Neural cell (in vitro differentiated cells): ENCODE measurements at regions not wholly inside any gene's neighbourhood (a gene's known extent, or its start where the extent isn't known, plus 50 kb on each side); places are given as distances from the start of the nearest gene placed in this dataset.

Experiments used
- H2AFZ ChIP-seq: fragments of 200-600, 300-800 bp; sonication (generic), shearing (Covaris generic); 2 replicates; pipeline ENCODE4 v1.6.0; 2014; ENCODE audit warnings: low read depth, mild to moderate bottlenecking, antibody characterized with exemption, low read length, moderate library complexity
- H3F3A ChIP-seq: fragments of 200-600 bp; shearing (Covaris generic); 2 replicates; pipeline ENCODE4 v1.6.1; 2016; ENCODE audit warnings: mild to moderate bottlenecking, moderate library complexity, mixed read lengths, antibody characterized with exemption, low read length; ENCODE audit not compliant: insufficient read depth, poor library complexity, severe bottlenecking
- H3K27ac ChIP-seq: fragments of 200-600, 300-800 bp; sonication (generic), shearing (Covaris generic); 2 replicates; pipeline ENCODE4 v1.5.1; 2014; ENCODE audit warnings: mild to moderate bottlenecking, low read length, moderate library complexity
- H3K27me3 ChIP-seq: fragments of 300-800, 200-600 bp; sonication (generic), shearing (Covaris generic); 2 replicates; pipeline ENCODE4 v1.6.0; 2014; ENCODE audit warnings: mild to moderate bottlenecking, low read depth, low read length, moderate library complexity; ENCODE audit not compliant: insufficient read depth
- H3K36me3 ChIP-seq: fragments of 300-800, 200-600 bp; sonication (generic), shearing (Covaris generic); 2 replicates; pipeline ENCODE4 v1.5.1; 2014; ENCODE audit warnings: mild to moderate bottlenecking, antibody characterized with exemption, low read length, moderate library complexity; ENCODE audit not compliant: insufficient read depth
- H3K4me2 ChIP-seq: fragments of 300-800, 200-600 bp; sonication (generic), shearing (Covaris generic); 2 replicates; pipeline ENCODE4 v1.6.0; 2014; ENCODE audit warnings: mild to moderate bottlenecking, low read length
- H3K4me3 ChIP-seq: fragments of 300-800, 200-600 bp; sonication (generic), shearing (Covaris generic); 2 replicates; pipeline ENCODE4 v1.5.1; 2014; ENCODE audit warnings: mild to moderate bottlenecking, low read length, moderate library complexity
- H3K79me2 ChIP-seq: fragments of 200-600 bp; shearing (Covaris generic); replicated peaks from 2 replicates; pipeline ENCODE4 v1.6.0; 2014; ENCODE audit warnings: mild to moderate bottlenecking, low read length, moderate library complexity; ENCODE audit not compliant: insufficient read depth
- H3K9ac ChIP-seq: fragments of 300-800, 200-600 bp; sonication (generic), shearing (Covaris generic); 2 replicates; pipeline ENCODE4 v1.6.1; 2016; ENCODE audit warnings: mild to moderate bottlenecking, low read length, mixed read lengths
- H3K9me2 ChIP-seq: fragments of 200-600 bp; shearing (Covaris generic); 2 replicates; pipeline ENCODE4 v1.6.1; 2016; ENCODE audit warnings: mild to moderate bottlenecking, low read length, mixed read lengths; ENCODE audit not compliant: insufficient read depth
- H3K9me3 ChIP-seq: fragments of 200-600, 300-800 bp; sonication (generic), shearing (Covaris generic); 2 replicates; pipeline ENCODE4 v1.6.1; 2016; ENCODE audit warnings: mild to moderate bottlenecking, mixed run types, low read length, moderate library complexity, mixed read lengths
- H4K20me1 ChIP-seq: fragments of 200-600 bp; shearing (Covaris generic); 2 replicates; pipeline ENCODE4 v1.6.1; 2016; ENCODE audit warnings: mild to moderate bottlenecking, mixed run types; ENCODE audit not compliant: insufficient read depth
- EZH2 ChIP-seq: fragments of 200-600, 300-800 bp; shearing (Covaris generic), sonication (generic); IDR thresholded peaks from 2 replicates; pipeline ENCODE4 v1.6.1; 2014; ENCODE audit warnings: antibody characterized with exemption, low read length, borderline replicate concordance, mild to moderate bottlenecking; ENCODE audit not compliant: insufficient read depth, poor library complexity, severe bottlenecking
- MXI1 ChIP-seq: fragments of 450-650 bp; conservative IDR thresholded peaks from 2 replicates; pipeline ENCODE4 v1.6.1; 2014; ENCODE audit warnings: antibody characterized with exemption, mild to moderate bottlenecking; ENCODE audit not compliant: poor library complexity, severe bottlenecking
- POLR2AphosphoS5 ChIP-seq: IDR thresholded peaks from 2 replicates; pipeline ENCODE4 v1.6.1; 2012
- RAD21 ChIP-seq: fragments of 450-650 bp; conservative IDR thresholded peaks from 2 replicates; pipeline ENCODE4 v1.6.1; 2014; ENCODE audit warnings: antibody characterized with exemption, mild to moderate bottlenecking, moderate library complexity
- SMC3 ChIP-seq: fragments of 450-650 bp; conservative IDR thresholded peaks from 2 replicates; pipeline ENCODE4 v1.6.1; 2014; ENCODE audit warnings: antibody characterized with exemption, mild to moderate bottlenecking, moderate library complexity; ENCODE audit not compliant: poor library complexity
- TAF1 ChIP-seq: IDR thresholded peaks from 2 replicates; pipeline ENCODE4 v1.6.1; 2012; ENCODE audit warnings: low read depth
- TF ChIP-seq, protein P1 (sequence below): IDR thresholded peaks from 2 replicates; pipeline ENCODE4 v1.6.1; 2012; ENCODE audit warnings: borderline replicate concordance

DNA sequence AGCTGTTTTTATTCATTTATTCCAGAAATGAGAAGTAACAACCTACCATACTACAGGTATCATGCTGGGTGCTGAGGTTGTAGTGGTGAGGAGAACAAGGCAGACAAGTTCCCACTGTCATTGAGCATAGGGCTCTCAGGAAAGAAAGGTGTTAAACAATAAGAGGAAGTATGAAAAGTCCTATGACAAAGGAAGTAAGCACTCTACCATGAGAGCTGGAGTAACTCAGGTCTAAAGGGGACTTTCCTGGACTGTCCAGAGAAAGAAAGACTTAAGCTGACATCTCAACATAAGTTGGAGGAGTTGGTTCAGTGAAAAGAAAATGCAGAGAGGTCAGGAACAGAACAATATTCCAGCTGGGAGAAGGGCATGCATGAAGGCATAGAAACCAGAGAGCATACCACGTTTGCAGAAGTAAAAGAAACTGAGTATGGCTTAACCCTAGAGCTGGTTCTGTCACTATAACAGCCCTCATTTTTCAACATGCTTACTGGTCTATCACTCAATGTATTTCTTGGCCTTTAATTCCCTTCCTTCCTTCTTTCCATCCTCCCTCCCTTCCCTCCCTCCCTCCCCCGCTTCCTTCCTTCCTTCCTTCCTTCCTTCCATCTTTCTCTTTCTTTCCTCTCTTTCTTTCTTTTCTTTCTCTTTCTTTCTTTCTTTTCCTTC, 137.8 kb upstream of the BDNF start:
- TF ChIP-seq, protein P1, sequence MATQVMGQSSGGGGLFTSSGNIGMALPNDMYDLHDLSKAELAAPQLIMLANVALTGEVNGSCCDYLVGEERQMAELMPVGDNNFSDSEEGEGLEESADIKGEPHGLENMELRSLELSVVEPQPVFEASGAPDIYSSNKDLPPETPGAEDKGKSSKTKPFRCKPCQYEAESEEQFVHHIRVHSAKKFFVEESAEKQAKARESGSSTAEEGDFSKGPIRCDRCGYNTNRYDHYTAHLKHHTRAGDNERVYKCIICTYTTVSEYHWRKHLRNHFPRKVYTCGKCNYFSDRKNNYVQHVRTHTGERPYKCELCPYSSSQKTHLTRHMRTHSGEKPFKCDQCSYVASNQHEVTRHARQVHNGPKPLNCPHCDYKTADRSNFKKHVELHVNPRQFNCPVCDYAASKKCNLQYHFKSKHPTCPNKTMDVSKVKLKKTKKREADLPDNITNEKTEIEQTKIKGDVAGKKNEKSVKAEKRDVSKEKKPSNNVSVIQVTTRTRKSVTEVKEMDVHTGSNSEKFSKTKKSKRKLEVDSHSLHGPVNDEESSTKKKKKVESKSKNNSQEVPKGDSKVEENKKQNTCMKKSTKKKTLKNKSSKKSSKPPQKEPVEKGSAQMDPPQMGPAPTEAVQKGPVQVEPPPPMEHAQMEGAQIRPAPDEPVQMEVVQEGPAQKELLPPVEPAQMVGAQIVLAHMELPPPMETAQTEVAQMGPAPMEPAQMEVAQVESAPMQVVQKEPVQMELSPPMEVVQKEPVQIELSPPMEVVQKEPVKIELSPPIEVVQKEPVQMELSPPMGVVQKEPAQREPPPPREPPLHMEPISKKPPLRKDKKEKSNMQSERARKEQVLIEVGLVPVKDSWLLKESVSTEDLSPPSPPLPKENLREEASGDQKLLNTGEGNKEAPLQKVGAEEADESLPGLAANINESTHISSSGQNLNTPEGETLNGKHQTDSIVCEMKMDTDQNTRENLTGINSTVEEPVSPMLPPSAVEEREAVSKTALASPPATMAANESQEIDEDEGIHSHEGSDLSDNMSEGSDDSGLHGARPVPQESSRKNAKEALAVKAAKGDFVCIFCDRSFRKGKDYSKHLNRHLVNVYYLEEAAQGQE: no peak
- TF ChIP-seq MXI1 (no peak), POLR2AphosphoS5 (no peak), TAF1 (no peak)
- no peaks in the 10 kb centered on the region for H4K20me1 ChIP-seq
- H3K27me3 ChIP-seq: no peaks in the 10 kb centered on the region
- H3K27ac ChIP-seq: no peak overlapping the region
- no peaks in the 10 kb centered on the region for H3K9me3 ChIP-seq
- H3K4me3 ChIP-seq: no peak overlapping the region
- no peaks in the 10 kb centered on the region for H3F3A ChIP-seq
- H3K9me2 ChIP-seq: no peaks in the 10 kb centered on the region
- H3K36me3 ChIP-seq: no peaks in the 10 kb centered on the region
- H3K4me2 ChIP-seq: no peak overlapping the region
- no peak overlapping the region for H3K9ac ChIP-seq
- no peaks in the 10 kb centered on the region for H3K79me2 ChIP-seq
- H2AFZ ChIP-seq: no peak overlapping the region

DNA sequence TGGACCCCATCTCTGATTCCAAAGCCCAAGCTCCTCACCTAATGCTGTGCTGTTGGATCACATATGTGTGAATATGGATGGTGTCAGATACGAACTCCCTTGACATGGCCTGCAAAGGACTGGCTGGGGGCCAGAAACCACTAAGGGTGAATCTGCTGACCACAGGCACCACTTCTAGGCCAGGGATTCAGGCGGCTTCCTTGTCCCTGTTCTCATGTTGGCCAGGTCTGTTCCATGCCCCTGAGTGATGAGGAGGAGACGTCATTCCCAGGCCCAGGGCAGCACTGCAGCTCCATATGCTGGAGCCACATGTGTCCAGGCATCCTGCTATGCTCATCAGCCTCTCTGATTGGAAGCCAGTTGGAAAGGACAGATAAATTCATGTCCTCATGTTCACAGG, 130.0 kb upstream of the BDNF start:
- no peaks in the 10 kb centered on the region for H3K9me3 ChIP-seq
- TF ChIP-seq RAD21: no peak
- no peak overlapping the region for H3K9ac ChIP-seq

DNA sequence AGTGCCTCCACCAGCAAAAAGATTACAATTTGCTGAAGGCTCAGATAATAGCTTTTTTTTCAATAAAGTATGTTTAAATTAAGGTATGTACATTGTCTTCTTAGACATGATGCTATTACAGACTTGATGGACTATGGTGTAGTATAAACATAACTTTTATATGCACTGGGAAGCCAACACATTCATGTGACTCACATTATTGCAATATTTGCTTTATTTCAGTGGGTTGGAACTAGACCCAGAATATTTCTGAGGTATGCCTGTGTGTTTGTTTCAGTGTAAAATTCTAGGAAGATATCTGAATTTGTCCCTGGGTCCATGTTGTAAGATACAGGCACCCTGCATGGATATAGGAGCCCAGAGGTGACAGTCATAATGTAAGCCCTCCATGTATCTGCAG, 120.0 kb upstream of the BDNF start:
- H3K27ac ChIP-seq: no peak overlapping the region
- H2AFZ ChIP-seq: no peak overlapping the region
- no peaks in the 10 kb centered on the region for H3K36me3 ChIP-seq
- no peaks in the 10 kb centered on the region for H3K9me3 ChIP-seq
- no peak overlapping the region for H3K4me3 ChIP-seq
- TF ChIP-seq, protein P1: no peak
- TF ChIP-seq TAF1 (no peak), EZH2 (no peak), POLR2AphosphoS5 (no peak), MXI1 (no peak), SMC3 (no peak)
- H4K20me1 ChIP-seq: no peaks in the 10 kb centered on the region
- no peaks in the 10 kb centered on the region for H3F3A ChIP-seq
- H3K79me2 ChIP-seq: no peaks in the 10 kb centered on the region
- H3K4me2 ChIP-seq: no peak overlapping the region
- no peak overlapping the region for H3K9ac ChIP-seq
- no peaks in the 10 kb centered on the region for H3K9me2 ChIP-seq
- H3K27me3 ChIP-seq: no peaks in the 10 kb centered on the region

More for the DNA sequence above, 130.0 kb upstream of the BDNF start:
- Histone ChIP-seq H3K36me3 (no peaks in the 10 kb centered on the region), H3F3A (no peaks in the 10 kb centered on the region), H3K9me2 (no peaks in the 10 kb centered on the region), H4K20me1 (no peaks in the 10 kb centered on the region), H3K79me2 (no peaks in the 10 kb centered on the region), H3K4me3 (no peak overlapping the region), H3K27ac (no peak overlapping the region), H3K4me2 (no peak overlapping the region), H3K27me3 (no peaks in the 10 kb centered on the region), H2AFZ (no peak overlapping the region)
